Activated CD4-positive, alpha-beta T cell treated with anti-CD3 and anti-CD28 coated beads, Interleukin-2, amount 50 U/mL, for 24 hours (primary cell): ENCODE measurements at regions not wholly inside any gene's neighbourhood (a gene's known extent, or its start where the extent isn't known, plus 50 kb on each side); places are given as distances from the start of the nearest gene placed in this dataset.
"Not testable (repeated sequence)": the region's sequence is repeated elsewhere in the genome, so short reads cannot be mapped to it uniquely, and the experiment has no call there.

Source experiments
- DNase-seq, 2 donors: peaks; one replicate each; pipeline ENCODE4 v3.0.0-alpha.2; 2020; ENCODE audit warnings: low read depth in 1 of 2, low spot score in 1 of 2

DNA sequence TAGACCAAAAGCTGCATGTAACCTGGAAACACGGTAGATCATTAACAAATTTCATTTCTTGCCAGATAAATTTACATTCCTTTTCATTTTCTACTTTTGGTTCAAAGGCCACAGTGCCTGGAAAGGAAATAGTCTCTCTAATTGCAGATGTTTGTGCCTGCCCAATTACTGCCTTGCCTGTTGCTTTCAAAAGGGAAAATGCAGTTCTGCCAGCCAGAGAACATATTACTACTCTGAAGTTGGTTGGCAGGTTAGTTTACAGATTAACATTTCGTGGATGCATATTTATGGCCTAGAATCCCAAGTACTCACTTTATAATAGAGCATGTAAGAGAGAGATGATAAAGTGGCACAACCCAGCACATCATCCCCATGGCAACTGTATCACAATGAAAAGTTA lies 124.3 kb upstream of the LRRC3B start:
- DNase-seq = no peak

DNA sequence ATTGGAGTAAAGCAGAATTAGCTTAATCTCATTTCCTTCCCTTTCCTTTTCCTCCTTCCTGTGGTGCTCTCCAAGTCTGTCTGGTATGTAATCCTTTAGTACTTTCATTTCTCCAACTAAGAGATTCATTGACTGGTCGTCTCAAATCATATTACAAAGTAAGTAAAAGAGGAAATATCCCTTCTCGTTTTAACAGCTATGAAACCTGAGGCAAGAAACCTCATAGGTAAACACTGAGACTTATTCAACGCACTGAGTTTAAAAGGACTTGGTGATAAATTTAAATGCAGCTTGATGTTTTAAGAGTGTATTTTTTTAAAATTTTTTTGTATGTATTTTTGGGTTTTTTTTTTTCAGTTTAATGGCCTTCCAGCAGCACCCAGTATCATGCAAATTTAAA lies 117.2 kb upstream of the LRRC3B start:
- no peak for DNase-seq

DNA sequence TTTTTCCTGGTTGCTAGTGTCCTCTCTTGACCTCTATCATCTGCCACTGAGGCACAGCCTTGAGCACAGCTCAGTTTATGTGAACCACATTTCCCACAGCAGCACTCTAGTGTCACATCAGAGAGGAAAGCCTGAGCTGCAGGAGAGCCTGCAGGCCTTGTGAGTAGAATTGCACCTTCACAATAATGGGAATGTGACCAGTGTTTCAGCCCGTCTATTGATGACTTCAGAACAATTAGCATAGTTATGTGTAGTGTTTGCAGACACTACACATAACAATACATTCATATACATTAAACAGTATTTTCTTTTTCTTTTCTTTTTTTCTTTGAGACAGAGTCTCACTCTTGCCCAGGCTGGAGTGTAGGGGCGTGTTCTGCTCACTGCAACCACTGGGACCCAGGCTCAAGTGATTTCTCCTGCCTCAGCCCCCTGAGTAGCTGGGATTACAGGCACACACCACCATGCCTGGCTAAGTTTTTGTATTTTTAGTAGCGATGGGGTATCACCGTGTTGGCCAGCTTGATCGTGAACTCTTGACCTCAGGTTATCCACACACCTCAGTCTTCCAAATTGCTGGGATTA lies 108.0 kb upstream of the LRRC3B start:
- not testable (repeated sequence) for DNase-seq

GRCh38 chr3:26515351-26515750 lies 107.2 kb upstream of the LRRC3B start:
- no peak for DNase-seq

DNA sequence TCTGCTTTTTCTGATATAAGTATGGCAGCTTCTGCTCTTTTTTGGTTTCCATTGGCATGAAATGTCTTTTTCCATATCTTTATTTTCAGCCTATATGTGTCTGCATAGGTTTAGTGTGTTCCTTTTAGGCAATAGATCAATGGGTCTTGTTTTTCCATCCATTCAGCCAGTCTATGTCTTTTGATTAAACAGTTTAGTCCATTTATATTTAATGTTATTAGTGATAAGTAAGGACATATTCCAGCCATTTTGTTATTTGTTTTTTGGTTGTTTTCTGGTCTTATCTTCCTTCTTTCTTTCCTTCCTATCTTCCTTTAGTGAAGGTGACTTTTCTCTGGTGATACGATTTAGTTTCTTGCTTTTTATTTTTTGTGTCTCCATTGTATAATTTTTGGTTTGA lies 101.3 kb upstream of the LRRC3B start:
- DNase-seq = no peak

DNA sequence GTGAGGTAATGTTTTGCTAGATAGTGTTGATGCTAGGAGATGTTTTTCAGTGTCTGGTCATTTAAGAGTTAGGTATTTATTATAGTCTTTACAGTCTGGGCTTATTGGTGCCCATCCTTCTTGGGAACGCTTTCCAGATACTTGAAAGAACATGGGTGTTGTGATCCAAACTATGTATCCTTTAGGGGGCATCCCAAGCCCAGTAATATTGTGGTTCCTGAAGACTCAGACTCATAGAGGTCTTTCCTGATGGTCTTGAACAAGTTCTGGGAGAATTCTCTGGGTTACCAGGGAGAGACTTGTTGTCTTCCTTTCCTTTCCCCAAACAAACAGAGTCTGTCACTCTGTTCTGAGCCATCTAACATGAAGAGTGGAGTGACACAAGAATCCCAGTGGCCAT lies 99.7 kb upstream of the LRRC3B start:
- no peak for DNase-seq

DNA sequence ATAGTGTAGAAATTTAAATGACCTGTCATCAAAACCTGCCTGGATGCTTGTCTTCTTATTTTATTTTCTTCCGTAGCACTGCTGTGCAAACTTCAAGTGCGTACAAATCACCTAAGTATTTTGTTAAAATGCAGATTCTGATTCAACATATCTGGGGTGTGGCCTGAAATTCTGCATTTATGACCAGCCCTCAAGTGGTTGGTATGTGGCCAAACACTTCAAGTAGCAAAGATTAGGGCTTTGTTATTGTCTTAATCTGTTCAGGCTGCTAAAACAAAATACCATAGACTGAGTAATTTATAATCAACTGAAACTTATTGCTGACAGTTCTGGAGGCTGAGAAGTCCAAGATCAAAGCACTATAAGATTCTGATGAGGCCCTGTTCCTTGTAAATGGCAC lies 97.6 kb upstream of the LRRC3B start:
- DNase-seq = no peak

DNA sequence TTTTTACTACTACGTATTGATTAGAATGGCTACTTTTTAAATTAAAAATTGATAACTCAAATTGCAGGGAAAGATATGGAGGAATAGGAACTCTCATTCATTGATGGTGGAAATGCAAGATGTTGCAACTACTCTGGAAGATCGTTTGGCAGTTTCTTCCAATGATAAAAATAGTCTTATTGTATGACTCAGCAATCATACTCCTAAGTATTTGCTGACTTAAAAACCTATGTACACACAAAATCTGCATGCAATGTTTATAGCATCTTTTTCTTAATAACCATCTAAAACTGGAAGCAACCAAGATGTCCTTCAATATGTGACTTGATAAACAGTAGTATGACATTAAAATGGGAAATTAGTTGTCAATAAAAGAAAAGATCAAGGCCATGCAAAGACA lies 87.4 kb upstream of the LRRC3B start:
- no peak for DNase-seq

DNA sequence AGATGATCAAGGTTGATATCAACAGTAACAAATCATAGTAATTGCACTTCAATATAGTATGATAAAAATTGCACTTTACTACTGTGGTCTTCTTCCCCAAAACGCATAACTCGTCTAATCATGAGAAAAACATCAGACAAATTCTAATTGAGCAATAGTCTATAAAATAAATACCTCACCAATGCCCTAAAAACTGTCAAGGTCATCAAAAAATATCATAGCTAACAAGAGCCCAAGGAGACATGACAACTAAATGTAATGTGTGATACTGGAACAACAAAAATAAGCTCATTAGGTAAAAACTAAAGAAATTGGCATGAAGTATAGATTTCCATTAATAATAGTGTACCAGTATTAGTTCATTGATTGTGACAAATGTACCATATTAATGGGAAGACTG lies 85.6 kb upstream of the LRRC3B start:
- no peak for DNase-seq

DNA sequence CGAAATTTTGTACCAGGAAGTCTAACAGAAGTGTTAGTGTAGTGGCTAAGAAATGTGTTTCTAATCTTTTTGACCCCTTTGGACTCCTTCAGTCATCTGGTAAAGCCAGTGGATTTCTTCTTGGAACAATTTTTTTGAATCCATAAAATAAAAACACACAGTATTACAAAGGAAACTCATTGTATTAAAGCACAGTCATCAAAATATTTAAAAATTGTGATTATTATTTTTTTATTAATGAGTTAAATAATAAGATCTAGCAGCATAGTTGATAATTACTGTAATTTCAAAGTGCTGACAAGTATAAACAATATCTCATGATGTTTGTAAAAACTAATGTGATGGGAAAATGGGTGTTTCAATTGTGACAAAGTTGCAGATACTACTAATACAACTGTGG lies 72.2 kb upstream of the LRRC3B start:
- no peak for DNase-seq

- DNase-seq = no peak
These were observed 65.9 kb upstream of the LRRC3B start for GRCh38 chr3:26556637-26557036.

DNA sequence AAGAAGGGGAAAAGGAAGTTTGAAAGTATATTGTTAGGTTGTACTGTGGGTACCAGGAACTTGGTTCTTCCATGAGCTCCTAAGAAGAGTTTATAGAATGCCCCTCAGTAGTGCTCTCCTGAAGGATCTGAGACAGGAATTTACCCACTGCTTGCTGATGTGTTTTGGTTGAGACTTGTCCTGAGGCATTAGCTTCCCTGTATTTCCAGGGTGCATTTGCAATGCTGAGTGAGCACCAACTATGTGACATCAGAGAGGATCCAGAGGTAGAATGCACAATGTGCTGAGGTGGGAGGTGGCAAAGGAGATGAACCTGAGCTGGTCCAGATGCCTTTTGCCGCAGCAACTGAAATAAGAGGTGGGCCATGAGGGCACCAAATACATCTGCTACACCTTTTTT lies 64.3 kb upstream of the LRRC3B start:
- DNase-seq = no peak

DNA sequence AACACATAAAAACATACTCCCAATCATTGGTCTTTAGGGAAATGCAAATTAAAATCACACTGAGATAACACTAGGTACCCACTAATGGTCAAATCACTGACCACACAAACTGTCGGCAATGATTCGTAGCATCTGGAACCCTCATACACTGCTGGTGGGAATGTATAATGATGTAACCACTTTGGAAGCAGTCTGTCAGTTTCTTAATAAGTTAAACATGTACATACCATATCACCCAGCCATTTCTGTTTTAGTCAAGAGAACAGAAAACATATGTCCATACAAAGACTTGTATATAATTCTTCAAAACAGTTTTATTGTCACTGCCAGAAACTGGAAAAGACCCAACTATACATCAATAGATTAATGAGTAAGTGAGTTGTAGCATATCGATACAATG lies 63.3 kb upstream of the LRRC3B start:
- no peak for DNase-seq

GRCh38 chr3:26560081-26560480 lies 62.5 kb upstream of the LRRC3B start:
- DNase-seq = no peak

- no peak for DNase-seq
These were observed 60.4 kb upstream of the LRRC3B start for GRCh38 chr3:26562021-26562768.
